HG03442 (cell line): ENCODE measurements at regions not wholly inside any gene's neighbourhood (a gene's known extent, or its start where the extent isn't known, plus 50 kb on each side); places are given as distances from the start of the nearest gene placed in this dataset.
"Not testable (repeated sequence)": the region's sequence is repeated elsewhere in the genome, so short reads cannot be mapped to it uniquely, and the experiment has no call there.

Experiments
- ATAC-seq: cut with Tn5 transposase; IDR thresholded peaks from one replicate; pipeline ENCODE4 v1.9.1; 2021; ENCODE audit warnings: mild to moderate bottlenecking, moderate library complexity; ENCODE audit not compliant: unreplicated experiment

GRCh38 chr14:58978343-58978742, 210.1 kb upstream of the DAAM1 start:
- ATAC-seq = no peak

GRCh38 chr14:58979325-58979724, 209.1 kb upstream of the DAAM1 start:
- no peak for ATAC-seq

- ATAC-seq = no peak
These were observed 206.6 kb upstream of the DAAM1 start for GRCh38 chr14:58981840-58982239.

GRCh38 chr14:58985786-58986185, 202.7 kb upstream of the DAAM1 start:
- no peak for ATAC-seq

GRCh38 chr14:58987591-58987990, 200.9 kb upstream of the DAAM1 start:
- ATAC-seq = no peak

GRCh38 chr14:58992935-58993334, 195.5 kb upstream of the DAAM1 start:
- ATAC-seq = no peak

GRCh38 chr14:58994130-58994529, 194.3 kb upstream of the DAAM1 start:
- no peak for ATAC-seq

- no peak for ATAC-seq
These were observed 184.5 kb upstream of the DAAM1 start for GRCh38 chr14:59004012-59004411.

GRCh38 chr14:59006179-59006578, 182.3 kb upstream of the DAAM1 start:
- not testable (repeated sequence) for ATAC-seq

- no peak for ATAC-seq
These were observed 178.5 kb upstream of the DAAM1 start for GRCh38 chr14:59009967-59010366.

GRCh38 chr14:59013672-59014298, 174.7 kb upstream of the DAAM1 start:
- ATAC-seq = no peak

- no peak for ATAC-seq
These were observed 173.0 kb upstream of the DAAM1 start for GRCh38 chr14:59015482-59015881.

- ATAC-seq = no peak
These were observed 171.0 kb upstream of the DAAM1 start for GRCh38 chr14:59017285-59017965.

GRCh38 chr14:59018460-59018859, 170.0 kb upstream of the DAAM1 start:
- ATAC-seq = no peak

GRCh38 chr14:59018978-59019377, 169.5 kb upstream of the DAAM1 start:
- ATAC-seq = no peak

GRCh38 chr14:59020382-59020781, 168.1 kb upstream of the DAAM1 start:
- no peak for ATAC-seq

GRCh38 chr14:59022144-59022543, 166.3 kb upstream of the DAAM1 start:
- no peak for ATAC-seq

GRCh38 chr14:59026081-59026480, 162.4 kb upstream of the DAAM1 start:
- no peak for ATAC-seq

- not testable (repeated sequence) for ATAC-seq
These were observed 161.8 kb upstream of the DAAM1 start for GRCh38 chr14:59026640-59027039.

- peak; percentile 95 for ATAC-seq
These were observed 159.8 kb upstream of the DAAM1 start for GRCh38 chr14:59028476-59029202.

- ATAC-seq = no peak
These were observed 155.6 kb upstream of the DAAM1 start for GRCh38 chr14:59032826-59033225.

GRCh38 chr14:59036134-59036533, 152.3 kb upstream of the DAAM1 start:
- no peak for ATAC-seq
